Embryonic facial prominence (tissue), 1 donor: ENCODE measurements at regions not wholly inside any gene's neighbourhood (a gene's known extent, or its start where the extent isn't known, plus 50 kb on each side); places are given as distances from the start of the nearest gene placed in this dataset.
A peak's percentile ranks its signal among the peaks of the same experiment; 100 is the strongest.

ENCODE experiments used
- DNase-seq: peaks from one replicate; pipeline ENCODE4 v3.0.0-alpha.2; 2016; ENCODE audit errors: extremely low spot score

DNA sequence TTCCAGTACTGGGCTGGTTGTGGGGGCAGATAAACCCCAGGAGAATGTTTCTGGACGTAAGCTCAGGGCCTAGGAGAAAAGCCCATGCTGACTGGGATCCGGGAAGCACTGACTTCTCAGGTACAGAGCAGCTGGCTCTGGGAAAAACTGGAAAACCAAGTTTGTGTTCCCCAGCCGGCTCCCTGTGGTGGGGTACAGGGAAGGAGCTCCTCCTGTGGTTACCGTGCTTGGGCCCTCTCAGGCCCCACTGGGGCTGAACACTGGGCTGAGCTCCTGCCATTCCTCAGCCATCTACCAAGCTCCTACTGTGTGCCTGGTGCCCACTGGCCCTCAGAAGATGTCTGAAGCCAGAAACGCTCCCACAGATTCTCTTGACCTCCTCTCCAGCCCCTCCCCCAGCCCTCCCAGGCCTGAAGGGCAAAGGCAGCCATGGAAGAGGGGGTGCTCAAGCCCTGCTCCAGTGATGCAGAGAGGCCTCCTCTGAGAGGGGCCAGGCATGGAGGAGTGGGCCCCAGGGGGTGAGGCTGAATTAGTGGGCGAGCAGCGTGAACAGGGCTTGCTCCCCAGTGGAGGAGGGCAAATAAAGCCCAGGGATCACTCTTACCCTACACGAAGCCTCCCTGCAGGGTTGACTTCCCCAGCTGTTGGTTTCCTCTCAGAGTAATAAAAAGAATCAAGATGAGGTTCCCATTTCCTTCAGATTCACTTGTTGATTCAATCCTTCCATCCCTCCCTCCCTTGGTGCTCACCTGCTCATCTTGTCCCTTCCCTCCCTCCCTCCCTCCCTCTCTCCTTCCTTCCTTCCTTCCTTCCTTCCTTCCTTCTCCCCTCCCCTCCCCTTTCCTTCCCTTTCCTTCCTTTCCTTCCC is 100.0 kb downstream of the VEGFA start:
- no peak for DNase-seq

DNA sequence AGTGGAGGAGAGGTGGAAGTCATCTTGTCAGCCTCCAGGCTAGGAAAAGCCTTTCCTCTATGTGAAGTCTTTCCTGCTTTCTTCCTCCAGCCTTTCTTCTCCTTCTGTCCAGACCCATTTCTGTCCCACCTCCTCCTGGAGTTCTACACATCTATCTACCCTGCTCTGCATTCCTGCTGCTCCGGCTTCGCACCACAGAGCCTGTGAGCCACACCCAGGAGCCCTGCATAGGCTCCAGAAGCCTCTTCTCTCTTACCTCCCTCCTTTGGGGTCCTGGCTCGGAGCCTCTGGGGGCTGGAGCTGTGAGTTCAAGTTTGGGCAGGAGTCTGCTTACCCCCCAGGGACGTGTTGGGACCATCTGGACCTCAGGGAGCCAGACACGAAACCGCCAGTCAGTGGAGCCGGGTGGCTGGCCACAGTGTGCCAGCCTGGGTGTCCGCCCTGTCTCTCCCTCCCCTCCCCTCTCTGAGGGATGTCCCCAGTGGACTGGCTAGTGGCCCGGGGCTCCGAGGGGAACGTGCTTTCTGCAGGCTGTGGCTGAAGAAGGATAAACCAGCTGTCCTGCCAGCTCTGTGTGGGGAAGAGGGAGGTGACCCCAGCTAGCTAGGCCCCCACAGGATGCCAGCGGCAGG is 99.2 kb downstream of the VEGFA start:
- no peak for DNase-seq

DNA sequence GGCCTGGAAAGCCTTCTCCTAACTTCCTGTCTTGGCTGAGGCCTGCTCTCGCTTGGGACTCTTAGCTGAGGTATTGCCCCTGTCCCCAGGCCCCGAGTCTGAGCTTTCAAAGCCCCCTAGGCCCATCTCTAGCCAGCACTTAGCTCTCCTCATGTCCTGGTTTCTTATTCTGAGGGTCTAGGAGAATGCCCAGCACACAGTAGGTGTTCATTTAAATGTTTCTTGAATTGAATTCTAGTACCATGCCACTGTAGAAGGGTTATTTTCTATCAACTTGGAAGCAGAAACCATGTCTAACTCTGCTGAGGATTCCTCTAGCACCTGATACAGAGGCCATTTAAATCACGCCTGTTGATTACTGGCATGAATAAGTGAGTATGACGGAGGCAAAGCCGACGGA is 98.5 kb downstream of the VEGFA start:
- DNase-seq = no peak

DNA sequence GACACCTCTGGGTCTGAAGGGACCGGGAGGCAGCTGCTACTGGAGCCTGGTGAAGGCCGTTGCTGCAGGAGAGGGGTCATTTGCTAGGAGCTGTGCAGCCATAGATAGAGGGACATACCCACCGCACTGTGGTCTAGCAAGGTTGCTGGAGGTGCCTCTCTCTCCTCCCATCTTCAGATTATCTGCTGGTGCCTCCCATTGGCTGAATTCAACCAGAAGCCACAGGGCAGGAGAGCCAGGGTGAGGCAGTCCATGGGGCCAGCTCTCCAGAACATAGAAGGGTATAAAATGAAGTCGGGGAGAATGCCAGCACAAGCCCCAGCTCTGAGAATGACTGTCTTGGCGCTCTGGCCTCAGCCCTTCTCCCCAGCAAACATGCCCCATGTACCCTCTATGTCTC is 98.0 kb downstream of the VEGFA start:
- no peak for DNase-seq

DNA sequence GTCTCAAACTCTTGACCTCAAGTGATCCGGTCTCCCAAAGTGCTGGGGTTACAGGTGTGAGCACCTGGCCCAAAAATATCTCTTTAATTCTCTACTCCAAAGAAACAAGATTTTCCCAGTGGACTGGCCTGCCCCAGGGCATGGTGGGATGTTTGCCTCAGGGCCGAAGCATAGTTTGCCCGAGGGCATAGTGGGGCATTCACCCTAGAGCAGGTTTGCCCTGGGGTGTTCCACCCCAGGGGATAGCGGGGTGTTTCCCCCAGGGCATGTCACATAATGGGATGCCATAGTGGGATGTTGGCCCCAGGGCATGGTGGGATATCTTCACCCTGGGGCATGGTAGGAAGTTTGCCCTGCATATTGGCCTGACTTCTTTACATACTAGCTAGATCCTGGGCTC is 97.2 kb downstream of the VEGFA start:
- DNase-seq = no peak

DNA sequence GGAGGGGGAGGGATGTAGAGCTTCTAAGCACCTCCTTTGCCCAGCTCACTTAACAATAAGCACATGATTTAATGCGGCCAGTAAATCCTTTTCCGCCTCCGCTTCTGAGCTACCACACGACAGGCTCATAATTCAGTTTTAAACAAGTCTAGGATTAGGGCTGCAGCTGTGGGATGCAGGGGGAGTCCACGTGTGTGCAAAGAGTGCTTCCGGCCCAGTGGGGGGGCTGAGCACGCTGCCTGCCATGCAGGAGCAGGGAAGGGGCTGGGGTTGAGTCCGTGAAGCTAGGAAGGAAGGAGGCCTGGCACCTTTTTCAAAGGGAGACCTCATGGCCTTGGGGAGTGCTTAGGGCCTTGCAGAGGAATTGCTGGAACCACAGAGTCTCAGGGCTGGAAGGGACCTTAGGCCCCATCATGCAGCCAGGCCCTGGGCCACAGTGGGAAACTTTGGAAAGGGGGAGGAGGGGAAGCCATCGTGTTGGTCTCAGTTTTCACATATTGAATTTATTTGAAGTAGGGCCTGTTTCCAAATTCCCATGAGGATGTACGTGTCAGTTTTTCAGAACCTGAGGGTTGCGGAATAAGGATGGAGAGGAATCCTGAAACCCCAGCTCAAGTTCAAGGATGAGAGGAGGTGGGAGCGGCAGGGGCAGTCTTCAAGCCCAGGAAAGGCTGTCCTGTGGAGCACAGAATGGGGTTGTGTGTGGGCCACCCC is 96.1 kb downstream of the VEGFA start:
- peak; percentile 40 for DNase-seq

DNA sequence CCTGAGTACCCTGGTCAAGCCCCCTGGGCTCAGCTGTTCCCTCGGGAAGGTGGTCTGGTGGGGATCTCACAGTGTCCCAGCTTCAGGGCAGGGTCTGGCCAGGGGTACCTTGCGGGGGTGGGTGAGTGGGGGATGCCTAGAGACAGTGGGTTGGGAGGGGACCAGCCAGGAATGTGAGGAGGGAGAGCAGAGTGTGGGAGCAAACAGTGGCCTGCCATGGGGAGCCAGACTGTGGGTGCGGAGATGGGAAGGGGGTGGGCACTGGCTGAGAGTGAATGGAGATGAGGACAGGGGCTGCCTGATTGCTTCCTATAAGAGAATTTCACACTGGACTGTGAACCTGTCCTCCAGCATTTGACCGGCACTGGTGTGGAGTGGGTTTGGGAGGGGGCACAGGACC is 95.1 kb downstream of the VEGFA start:
- DNase-seq = no peak

DNA sequence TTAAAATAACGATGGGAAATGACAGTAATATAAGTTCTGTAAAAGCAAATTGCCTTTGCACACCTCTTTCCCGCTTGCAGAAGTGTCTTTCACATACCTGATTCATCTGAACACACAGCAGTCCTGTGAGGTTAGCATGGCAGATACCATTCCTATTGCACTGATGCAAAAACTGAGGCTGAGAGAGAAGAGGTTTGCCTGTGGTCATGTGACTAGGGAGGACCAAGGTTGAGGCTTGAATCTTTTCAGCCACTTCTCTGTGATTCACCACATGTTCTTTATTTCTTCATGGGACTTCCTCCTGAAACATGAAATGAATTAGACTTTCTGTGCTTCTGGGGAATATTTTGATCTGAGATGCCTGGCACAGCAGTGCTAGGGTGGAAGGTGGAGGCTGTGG is 92.9 kb downstream of the VEGFA start:
- DNase-seq = no peak

DNA sequence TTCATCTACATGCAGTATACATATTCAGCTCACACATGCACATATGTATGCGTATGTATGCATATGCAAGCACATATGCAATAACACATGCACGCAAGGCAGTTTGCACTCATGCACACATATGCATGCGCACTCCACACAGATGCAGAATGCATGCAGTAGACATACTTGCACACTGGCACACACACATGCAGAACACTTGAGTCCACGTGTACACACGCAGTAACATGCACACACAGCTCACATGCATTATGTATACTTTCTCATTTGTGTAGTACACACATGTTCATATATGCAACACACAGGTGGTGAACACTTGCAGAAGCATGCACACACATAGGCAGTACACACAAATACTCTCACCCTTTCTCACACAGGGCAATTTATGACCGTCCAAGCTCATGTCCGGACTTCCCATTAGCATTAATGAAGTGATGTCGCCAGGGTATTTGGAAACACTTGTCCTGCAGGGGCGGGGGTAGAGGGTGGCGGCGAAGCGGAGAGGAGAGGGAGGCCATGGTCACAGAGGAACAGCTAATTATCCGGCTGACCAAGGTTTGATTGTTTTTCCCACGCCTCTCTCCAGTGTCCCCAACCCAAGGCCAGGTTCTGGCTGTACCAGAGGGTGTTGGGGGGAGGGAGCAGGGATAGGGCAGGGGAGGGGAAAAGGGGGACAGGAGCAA is 91.3 kb downstream of the VEGFA start:
- DNase-seq = no peak

DNA sequence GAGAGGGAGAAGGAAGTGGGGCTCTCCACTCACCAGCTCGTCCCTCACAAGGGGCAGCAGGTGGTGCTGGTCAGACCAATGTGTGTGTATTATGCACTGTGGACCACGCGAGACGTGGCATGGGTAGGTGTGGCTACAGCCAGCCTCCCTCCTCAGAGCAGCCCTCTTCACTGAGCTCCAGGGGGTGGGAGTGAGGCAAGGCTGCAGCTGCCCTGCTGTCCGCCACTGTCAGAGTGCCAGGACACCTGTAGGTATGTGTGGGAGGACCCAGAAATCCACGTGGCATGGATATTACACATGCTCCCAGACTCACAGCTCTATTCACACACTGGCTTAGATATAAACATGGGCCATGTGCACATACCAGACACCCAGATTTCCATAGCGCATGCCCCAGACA is 90.3 kb downstream of the VEGFA start:
- no peak for DNase-seq

DNA sequence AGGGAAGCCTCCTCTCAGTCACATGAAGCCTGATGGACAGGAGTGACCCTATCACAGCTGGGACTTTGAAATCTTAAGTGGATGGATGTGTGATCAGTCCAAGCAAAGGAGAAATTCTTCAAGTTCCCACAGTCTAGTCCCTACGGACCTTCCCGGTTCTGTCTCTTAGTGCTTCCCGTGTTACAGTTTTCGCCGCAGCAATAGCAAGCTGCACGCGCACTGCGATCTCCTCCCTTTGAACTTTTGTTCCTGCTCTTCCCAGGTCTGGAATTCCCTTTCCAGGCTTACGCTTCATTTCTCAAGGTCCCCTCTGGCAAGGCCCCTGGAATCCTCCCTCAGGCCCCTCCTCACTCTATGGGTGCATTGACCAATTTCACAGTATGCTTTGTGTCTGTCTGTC is 89.2 kb downstream of the VEGFA start:
- no peak for DNase-seq

DNA sequence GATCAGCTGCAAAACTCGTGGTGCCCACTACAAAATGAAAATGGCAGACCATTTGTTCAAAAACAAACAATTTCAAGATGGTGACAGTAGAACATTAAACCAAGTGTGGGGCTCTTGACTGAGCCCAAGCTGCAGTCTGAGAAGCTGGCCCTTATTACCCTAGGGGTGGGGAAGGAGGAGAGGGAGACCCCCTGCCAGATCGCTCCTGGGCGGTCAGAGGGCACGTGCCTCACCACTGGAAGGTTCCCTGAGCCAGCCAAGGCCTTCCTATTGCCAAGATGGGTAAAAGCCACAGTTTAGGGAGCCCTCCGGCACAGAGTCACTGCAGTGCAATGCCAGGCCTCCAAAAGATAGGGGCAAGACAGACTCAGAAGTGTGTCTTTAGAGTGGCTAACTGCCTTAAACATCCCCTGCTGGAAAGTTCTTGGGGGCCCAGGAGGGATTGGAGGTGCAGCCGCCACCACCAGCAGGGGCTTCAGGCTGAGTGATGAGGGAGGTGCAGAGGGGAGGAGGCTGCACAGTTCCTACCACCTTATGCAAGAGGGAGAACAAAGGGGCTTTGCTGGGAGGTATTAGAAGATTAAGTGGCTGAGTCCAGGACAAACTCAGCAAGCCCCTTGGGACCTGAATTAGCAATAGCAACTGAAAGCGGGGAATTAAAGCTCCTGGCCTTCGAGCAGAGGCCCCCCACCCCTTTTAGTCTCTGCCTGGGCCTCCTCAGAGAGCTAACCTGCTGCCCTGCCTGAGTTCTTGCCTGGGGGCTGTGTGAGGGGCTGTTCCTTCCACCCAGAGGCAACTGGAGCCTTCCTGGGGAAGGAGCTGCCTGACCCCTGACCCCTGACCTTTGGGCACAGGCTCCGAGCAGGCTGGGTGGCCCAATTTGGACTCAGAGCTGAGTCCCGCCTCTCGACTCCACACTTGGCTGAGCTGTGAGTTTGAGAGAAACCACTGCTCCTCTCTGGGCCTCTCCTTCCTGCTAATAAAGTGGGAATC is 88.4 kb downstream of the VEGFA start:
- no peak for DNase-seq

DNA sequence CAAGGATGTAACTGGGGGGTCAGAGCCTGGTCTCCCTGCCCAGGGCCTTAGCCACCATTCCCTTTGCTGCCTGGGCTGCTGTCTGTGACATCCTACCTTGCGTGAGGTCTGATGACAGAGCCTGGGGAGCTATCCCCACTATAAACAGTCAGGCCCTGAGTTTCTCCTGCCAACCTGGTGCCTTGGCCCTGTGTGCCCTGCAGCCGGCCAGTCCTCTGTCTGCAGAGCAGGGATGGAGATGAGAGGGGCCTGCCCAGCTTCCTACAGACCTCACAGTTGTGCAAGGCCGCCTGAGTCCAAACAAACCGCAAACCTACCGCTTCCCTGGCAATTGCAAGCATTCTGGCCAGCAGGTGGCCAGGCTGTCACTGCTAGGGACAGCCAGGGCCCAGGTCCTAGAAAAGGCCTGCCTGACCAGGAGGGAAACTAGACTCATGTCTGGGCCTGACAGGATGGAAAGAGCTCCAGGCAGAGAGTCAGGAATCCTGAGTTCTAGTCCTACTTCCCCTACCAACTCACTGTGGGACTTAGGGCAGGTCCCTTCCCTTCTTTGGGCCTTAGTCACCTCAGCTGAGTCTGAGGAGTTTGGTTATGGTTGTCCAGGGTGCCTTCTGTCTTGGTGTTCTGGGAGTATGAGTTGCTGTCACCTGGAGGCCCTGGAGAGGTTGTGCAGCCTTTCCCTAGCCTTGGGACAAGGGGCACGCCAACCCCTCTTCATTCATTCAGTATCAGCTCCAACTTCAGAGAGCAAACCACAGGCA is 86.2 kb downstream of the VEGFA start:
- no peak for DNase-seq

DNA sequence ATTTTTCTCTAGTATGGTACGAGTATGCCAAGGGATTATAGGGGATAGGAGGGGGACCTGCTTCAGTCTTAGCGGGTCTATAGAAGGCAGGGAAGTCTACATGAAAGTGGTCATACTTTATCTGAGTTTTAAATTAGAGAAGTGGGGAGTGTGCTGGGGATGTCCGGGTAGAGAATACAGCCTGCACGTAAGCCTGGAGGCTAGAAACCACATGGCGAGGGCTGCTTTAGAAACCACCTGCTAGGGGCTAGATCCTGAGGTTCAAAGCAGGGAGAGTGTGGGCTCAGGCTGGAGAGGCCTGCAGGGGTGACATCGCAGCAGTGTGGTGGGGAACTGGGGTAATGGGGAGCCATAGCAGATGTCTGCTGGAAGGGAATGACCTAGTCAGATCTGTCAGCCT is 85.2 kb downstream of the VEGFA start:
- DNase-seq = no peak

DNA sequence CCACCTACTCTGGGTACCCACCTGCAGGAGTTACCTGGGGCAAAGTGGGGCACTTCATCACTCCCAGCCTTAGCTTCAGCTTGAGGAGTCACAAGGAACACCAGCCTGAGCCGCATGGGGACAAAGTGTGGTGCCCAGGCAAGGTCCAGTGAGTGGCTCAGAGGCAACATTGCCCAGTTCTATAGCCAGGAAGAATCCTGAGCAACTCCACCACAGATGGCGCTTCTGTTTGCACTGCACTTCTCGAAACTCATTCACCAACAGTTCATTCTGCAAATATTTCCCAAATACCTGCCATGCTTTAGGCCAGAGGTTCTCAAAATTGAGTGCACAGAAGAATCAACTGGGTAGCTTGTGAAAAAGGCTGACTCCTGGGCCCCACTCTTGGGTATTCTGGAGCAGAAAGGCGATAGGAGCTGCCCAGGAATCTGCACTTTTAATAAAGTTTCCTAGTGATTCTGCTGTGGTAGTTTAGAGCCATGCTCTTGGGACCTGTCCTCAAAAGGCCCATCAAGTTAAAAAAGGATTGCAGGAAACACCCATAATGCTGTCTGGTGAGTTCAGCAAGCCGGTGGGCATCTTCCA is 83.1 kb downstream of the VEGFA start:
- no peak for DNase-seq

DNA sequence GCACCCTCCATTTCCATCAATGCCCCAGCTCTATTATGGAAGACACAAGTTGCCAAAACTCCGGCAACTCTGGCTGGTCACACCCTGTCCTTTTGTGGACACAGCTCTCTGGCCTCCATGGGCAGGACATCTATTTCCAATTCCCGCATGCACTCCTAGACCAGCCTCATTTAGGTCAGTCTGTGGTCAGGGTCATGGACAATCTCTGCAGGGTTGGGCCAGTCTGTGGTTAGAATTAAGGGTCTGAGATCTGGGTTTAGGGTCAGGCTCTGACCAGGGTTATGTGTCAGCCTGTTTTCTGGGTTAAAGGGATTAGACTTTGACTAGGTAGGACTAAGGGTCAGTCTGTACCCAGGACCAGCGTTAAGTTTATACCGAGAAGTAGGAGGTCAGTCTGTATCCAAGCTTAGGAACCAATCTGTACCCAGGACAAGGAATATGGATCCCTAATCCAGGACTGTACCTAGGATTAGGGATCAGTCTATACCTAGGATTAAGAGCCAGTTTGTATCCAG is 82.4 kb downstream of the VEGFA start:
- DNase-seq = no peak

DNA sequence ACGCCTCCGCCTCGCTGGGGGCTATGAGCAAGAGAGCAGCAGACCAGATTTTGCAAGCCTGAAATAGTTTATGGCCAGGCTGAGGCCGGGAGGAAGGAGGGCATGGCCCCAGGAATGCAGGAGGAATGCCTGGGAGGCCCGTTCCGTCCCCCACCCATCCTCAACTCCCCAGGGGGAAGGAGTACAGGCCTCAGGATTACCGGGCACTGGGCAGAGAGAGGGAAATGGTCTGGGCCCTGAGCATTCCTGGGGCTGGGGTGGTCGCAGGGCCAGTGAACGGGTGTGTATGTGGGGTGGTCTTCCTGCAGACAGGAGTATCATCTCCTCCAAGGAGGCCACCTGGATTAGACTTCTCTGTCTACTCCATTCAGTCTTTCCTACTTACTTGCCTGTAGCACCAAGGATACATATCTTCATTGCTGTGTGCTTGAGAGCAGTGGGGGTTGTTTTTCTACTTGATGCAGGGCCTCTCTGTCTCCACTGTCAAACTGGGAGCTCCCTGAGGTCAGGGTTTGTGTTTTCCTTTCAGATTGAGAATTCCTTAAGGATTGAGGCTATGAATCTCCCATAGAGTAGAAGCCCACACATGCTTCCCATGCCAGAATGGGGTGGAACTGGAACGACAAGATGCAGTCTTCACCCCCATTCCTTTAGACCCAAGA is 81.3 kb downstream of the VEGFA start:
- no peak for DNase-seq

DNA sequence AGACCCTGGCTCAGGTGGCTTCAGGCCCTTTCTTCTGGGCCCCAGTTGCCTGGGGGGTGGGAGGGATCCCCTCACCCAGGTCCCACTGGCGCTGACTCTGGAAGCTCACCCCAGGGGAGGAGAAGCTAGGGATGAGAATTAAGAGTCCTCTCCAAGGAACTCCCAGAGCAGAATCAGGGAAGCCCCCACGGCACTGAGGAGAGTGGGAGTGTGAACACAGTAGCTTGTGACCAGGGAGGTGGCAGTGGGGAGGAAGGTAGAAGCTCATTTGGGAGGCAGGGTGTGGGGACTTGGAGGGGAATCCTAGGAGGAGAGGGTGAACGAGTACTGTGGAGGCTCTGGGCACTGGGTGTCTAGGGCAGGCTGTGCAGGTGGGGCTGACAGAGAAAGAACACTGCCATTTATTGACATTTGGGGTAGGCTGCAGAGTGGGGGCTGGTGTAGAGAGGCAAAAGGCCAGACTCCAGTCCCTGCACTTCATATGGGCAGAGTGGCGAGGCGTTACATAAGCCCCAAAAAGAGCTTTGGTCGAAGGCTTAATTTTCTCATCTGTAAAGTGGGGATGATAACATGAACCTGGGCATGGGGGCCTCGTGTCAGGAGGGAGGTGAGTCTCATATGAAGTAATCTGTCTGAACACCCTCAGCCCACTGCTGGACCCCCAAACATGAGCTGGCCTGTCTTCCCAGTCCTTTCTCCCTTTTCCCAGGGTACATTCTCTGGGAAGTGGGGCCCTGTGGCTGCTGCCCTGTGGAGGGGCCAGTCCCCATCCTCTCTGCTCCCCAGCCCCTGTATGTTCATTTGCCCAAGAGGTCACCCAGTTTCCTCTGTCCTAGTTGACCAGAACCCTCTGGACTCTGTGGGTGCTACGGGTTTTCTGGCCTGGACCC is 80.5 kb downstream of the VEGFA start:
- DNase-seq = no peak
